ENCODE measurements at regions not wholly inside any gene's neighbourhood (a gene's known extent, or its start where the extent isn't known, plus 50 kb on each side); places are given as distances from the start of the nearest gene placed in this dataset.

DNA sequence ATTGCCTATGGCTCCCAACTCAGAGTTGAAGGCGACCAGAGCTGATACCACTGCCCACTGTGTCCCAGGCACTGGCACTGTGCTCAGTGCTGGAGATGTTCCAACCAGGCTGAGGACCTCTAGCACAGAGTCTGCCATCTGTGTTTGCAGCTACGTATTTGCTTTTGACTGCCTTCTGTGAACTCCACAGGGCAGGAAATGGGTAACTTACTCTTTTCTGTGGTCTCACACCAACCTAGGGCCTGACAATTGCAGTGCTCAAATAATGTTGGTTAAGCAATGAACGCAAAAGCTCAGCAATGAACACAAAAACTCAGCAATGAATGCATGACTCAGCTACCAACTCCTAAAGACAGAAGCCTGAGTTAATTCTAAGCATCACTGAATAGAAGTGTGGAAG is 202.8 kb downstream of the NUAK1 start:
- H3K4me3 ChIP-seq (ENCODE audit: low read depth, low read length) = no peak overlapping the region
- DNase-seq (ENCODE audit: low read depth) = no peak
- TF ChIP-seq CTCF (conservative IDR thresholded peaks at IDR 0.05; ENCODE audit: low read depth, low read length) = no peak

DNA sequence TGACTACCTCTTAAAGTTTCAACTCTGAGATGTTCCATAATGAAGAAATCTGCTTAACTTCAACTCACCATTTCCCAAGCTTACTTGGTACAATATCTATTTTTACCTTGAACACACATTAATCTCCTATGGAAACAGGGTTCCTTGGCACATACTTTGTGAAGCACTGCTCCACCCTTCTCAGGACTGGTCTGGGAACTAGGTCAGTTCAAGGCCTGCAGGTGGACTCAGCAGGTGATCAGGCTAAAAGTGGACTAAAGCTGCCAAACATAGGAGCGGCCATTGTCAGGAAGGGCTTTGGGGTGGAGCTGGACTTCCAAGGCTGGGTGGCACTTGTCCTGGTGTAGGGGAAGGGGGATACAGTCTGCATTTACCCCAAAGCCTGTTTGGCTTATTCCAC is 202.3 kb downstream of the NUAK1 start:
- no peak for DNase-seq (ENCODE audit: low read depth)

GRCh38 chr12:105937009-105937408 is 201.7 kb downstream of the NUAK1 start:
- no peak for TF ChIP-seq CTCF (conservative IDR thresholded peaks at IDR 0.05; ENCODE audit: low read depth, low read length)
- no peak for DNase-seq (ENCODE audit: low read depth)
- no peak overlapping the region for H3K4me3 ChIP-seq (ENCODE audit: low read depth, low read length)

More for the DNA sequence above, 202.3 kb downstream of the NUAK1 start:
- no peak overlapping the region for H3K4me3 ChIP-seq (ENCODE audit: low read depth, low read length)
- TF ChIP-seq CTCF (conservative IDR thresholded peaks at IDR 0.05; ENCODE audit: low read depth, low read length) = no peak

- no peak for DNase-seq (ENCODE audit: low read depth)
- TF ChIP-seq CTCF (conservative IDR thresholded peaks at IDR 0.05; ENCODE audit: low read depth, low read length) = no peak
- no peak overlapping the region for H3K4me3 ChIP-seq (ENCODE audit: low read depth, low read length)
Measured at GRCh38 chr12:105939181-105939721, 199.5 kb downstream of the NUAK1 start.

GRCh38 chr12:105942281-105942680 is 196.5 kb downstream of the NUAK1 start:
- no peak for DNase-seq (ENCODE audit: low read depth)
- no peak overlapping the region for H3K4me3 ChIP-seq (ENCODE audit: low read depth, low read length)
- TF ChIP-seq CTCF (conservative IDR thresholded peaks at IDR 0.05; ENCODE audit: low read depth, low read length) = no peak

GRCh38 chr12:105943525-105943924 is 195.2 kb downstream of the NUAK1 start:
- H3K4me3 ChIP-seq (ENCODE audit: low read depth, low read length) = no peak overlapping the region
- no peak for TF ChIP-seq CTCF (conservative IDR thresholded peaks at IDR 0.05; ENCODE audit: low read depth, low read length)
- no peak for DNase-seq (ENCODE audit: low read depth)

GRCh38 chr12:105944628-105945027 is 194.1 kb downstream of the NUAK1 start:
- DNase-seq (ENCODE audit: low read depth) = no peak
- TF ChIP-seq CTCF (conservative IDR thresholded peaks at IDR 0.05; ENCODE audit: low read depth, low read length) = no peak
- H3K4me3 ChIP-seq (ENCODE audit: low read depth, low read length) = no peak overlapping the region
